DOHH2 (cell line): ENCODE measurements at regions not wholly inside any gene's neighbourhood (a gene's known extent, or its start where the extent isn't known, plus 50 kb on each side); places are given as distances from the start of the nearest gene placed in this dataset.

Experiments
- H3F3A ChIP-seq: fragments of 200-600 bp; sonication (generic), shearing (Covaris generic); 2 replicates; pipeline ENCODE4 v1.6.0; 2016; ENCODE audit warnings: antibody characterized with exemption, mild to moderate bottlenecking; ENCODE audit not compliant: control insufficient read depth, insufficient read depth
- H3K27ac ChIP-seq: fragments of 200-600 bp; sonication (generic); 2 replicates; pipeline ENCODE4 v1.5.1; 2014; ENCODE audit warnings: low read depth, mild to moderate bottlenecking, low read length, moderate library complexity
- H3K27me3 ChIP-seq: fragments of 200-600 bp; sonication (generic); 2 replicates; pipeline ENCODE4 v1.6.1; 2014; ENCODE audit warnings: mild to moderate bottlenecking, low read length, mixed read lengths; ENCODE audit not compliant: control insufficient read depth
- H3K36me3 ChIP-seq: fragments of 200-600 bp; sonication (generic); 2 replicates; pipeline ENCODE4 v1.6.1; 2014; ENCODE audit warnings: mild to moderate bottlenecking, low read length, moderate library complexity, mixed read lengths; ENCODE audit not compliant: control insufficient read depth
- H3K4me1 ChIP-seq: fragments of 200-600 bp; sonication (generic); 2 replicates; pipeline ENCODE4 v1.6.1; 2014; ENCODE audit warnings: mild to moderate bottlenecking, low read length, mixed read lengths; ENCODE audit not compliant: control insufficient read depth
- H3K4me2 ChIP-seq: fragments of 200-600 bp; sonication (generic); 2 replicates; pipeline ENCODE4 v1.6.0; 2014; ENCODE audit warnings: mild to moderate bottlenecking, low read length, moderate library complexity
- H3K4me3 ChIP-seq: fragments of 200-600 bp; sonication (generic); 2 replicates; pipeline ENCODE4 v1.5.1; 2014; ENCODE audit warnings: mild to moderate bottlenecking, low read length, mixed read lengths
- H3K79me2 ChIP-seq: fragments of 200-600 bp; sonication (generic); 2 replicates; pipeline ENCODE4 v1.6.1; 2014; ENCODE audit warnings: mild to moderate bottlenecking, low read length, mixed read lengths; ENCODE audit not compliant: control insufficient read depth
- H3K9me2 ChIP-seq: fragments of 200-600 bp; sonication (generic); replicated peaks from 2 replicates; pipeline ENCODE4 v1.6.1; 2014; ENCODE audit warnings: mild to moderate bottlenecking, low read length, mixed read lengths; ENCODE audit not compliant: control insufficient read depth
- H3K9me3 ChIP-seq: fragments of 200-600 bp; sonication (generic); 2 replicates; pipeline ENCODE4 v1.6.1; 2014; ENCODE audit warnings: antibody characterized with exemption, low read length, mixed read lengths; ENCODE audit not compliant: control insufficient read depth, insufficient read depth
- H4K20me1 ChIP-seq: fragments of 200-600 bp; sonication (generic); 2 replicates; pipeline ENCODE4 v1.6.0; 2014; ENCODE audit warnings: low read depth, mild to moderate bottlenecking, antibody characterized with exemption, low read length, moderate library complexity; ENCODE audit not compliant: control insufficient read depth, insufficient read depth
- EZH2phosphoT487 ChIP-seq: fragments of 200-600 bp; sonication (generic); IDR thresholded peaks from 2 replicates; pipeline ENCODE4 v1.6.1; 2017; ENCODE audit warnings: borderline replicate concordance, mild to moderate bottlenecking, antibody characterized with exemption, low read length, moderate library complexity, mixed read lengths
- TF ChIP-seq, protein P1 (sequence below): fragments of 200-600 bp; sonication (generic); IDR thresholded peaks from one replicate; pipeline ENCODE4 v1.5.1; 2014; ENCODE audit warnings: antibody characterized with exemption, mild to moderate bottlenecking, low read depth, low read length; ENCODE audit not compliant: poor library complexity, severe bottlenecking

- H3K4me2 ChIP-seq: no peak overlapping the region
- H4K20me1 ChIP-seq: no peaks in the 10 kb centered on the region; the same call in 1 of the 2 replicates
- H3K9me2 ChIP-seq: no peaks in the 10 kb centered on the region
- H3K27ac ChIP-seq: no peak overlapping the region
- peaks cover 15% of the 10 kb centered on the region for H3K4me1 ChIP-seq
- H3K27me3 ChIP-seq: peaks cover 66% of the 10 kb centered on the region
- no peaks in the 10 kb centered on the region for H3K79me2 ChIP-seq
- TF ChIP-seq, protein P1, sequence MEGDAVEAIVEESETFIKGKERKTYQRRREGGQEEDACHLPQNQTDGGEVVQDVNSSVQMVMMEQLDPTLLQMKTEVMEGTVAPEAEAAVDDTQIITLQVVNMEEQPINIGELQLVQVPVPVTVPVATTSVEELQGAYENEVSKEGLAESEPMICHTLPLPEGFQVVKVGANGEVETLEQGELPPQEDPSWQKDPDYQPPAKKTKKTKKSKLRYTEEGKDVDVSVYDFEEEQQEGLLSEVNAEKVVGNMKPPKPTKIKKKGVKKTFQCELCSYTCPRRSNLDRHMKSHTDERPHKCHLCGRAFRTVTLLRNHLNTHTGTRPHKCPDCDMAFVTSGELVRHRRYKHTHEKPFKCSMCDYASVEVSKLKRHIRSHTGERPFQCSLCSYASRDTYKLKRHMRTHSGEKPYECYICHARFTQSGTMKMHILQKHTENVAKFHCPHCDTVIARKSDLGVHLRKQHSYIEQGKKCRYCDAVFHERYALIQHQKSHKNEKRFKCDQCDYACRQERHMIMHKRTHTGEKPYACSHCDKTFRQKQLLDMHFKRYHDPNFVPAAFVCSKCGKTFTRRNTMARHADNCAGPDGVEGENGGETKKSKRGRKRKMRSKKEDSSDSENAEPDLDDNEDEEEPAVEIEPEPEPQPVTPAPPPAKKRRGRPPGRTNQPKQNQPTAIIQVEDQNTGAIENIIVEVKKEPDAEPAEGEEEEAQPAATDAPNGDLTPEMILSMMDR: no peak
- no peak for TF ChIP-seq EZH2phosphoT487
- peaks cover 7% of the 10 kb centered on the region for H3F3A ChIP-seq
- H3K36me3 ChIP-seq: 0 out of 2 replicates have a peak, but pooled peaks cover 4% of the 10 kb centered on the region
- no peak overlapping the region for H3K4me3 ChIP-seq
- peaks cover 21% of the 10 kb centered on the region for H3K9me3 ChIP-seq
These were observed 183.5 kb upstream of the INHBA start for GRCh38 chr7:41886262-41886900.

DNA sequence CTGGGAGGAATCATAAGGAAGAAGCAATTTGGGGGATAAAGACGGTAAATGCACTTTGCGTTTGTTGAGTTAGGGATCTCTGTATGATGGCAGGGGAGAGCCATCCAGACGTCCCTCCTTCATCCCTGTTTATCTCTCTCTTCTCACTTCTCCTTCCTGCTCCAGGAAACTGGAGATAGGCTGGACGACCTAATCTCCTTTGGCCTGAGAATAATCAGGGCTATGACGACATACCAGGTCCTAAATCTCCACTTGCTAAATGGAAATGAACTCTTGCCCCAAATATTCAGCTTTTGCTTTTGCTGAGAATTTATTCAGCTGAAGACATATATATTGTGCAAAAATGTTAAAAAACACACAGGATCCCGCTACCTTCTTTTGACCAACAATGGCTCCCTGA lies 182.9 kb upstream of the INHBA start:
- H3K27me3 ChIP-seq: peaks cover 66% of the 10 kb centered on the region
- H3K9me2 ChIP-seq: no peaks in the 10 kb centered on the region
- H4K20me1 ChIP-seq: no peaks in the 10 kb centered on the region; the same call in 1 of the 2 replicates
- no peak overlapping the region for H3K4me2 ChIP-seq
- H3K9me3 ChIP-seq: peaks cover 27% of the 10 kb centered on the region
- TF ChIP-seq, protein P1: no peak
- TF ChIP-seq EZH2phosphoT487: no peak
- peaks cover 12% of the 10 kb centered on the region for H3F3A ChIP-seq
- H3K4me1 ChIP-seq: peaks cover 22% of the 10 kb centered on the region
- no peaks in the 10 kb centered on the region for H3K79me2 ChIP-seq
- 0 out of 2 replicates have a peak, but pooled peaks cover 4% of the 10 kb centered on the region for H3K36me3 ChIP-seq
- no peak overlapping the region for H3K27ac ChIP-seq
- no peak overlapping the region for H3K4me3 ChIP-seq

DNA sequence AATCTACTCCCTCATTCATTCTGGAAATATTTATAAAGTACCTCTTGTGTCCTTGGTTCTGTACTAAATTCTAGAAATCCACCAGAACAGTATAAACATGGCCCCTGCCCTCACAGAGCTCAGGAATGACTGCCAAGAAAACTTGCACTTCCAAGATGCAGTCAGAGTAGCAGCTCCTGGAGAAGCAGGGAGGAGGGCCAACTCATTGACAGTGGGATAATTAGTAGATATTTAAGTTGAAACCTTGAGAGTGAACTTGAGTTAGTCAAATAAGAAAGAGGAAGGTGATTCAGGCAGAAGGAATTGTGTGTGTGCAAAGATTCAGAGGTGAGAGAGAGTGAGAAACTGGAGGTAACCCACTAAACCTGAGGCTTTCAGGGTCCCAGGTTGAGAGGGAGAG lies 182.2 kb upstream of the INHBA start:
- peaks cover 12% of the 10 kb centered on the region for H3F3A ChIP-seq
- no peaks in the 10 kb centered on the region for H3K9me2 ChIP-seq
- no peaks in the 10 kb centered on the region for H3K79me2 ChIP-seq
- H3K9me3 ChIP-seq: peaks cover 34% of the 10 kb centered on the region
- peaks cover 69% of the 10 kb centered on the region for H3K27me3 ChIP-seq
- no peaks in the 10 kb centered on the region; the same call in 1 of the 2 replicates for H4K20me1 ChIP-seq
- no peak overlapping the region for H3K4me3 ChIP-seq
- no peak overlapping the region for H3K4me2 ChIP-seq
- no peak overlapping the region for H3K27ac ChIP-seq
- H3K36me3 ChIP-seq: 0 out of 2 replicates have a peak, but pooled peaks cover 4% of the 10 kb centered on the region
- H3K4me1 ChIP-seq: peaks cover 25% of the 10 kb centered on the region
- TF ChIP-seq, protein P1: no peak
- no peak for TF ChIP-seq EZH2phosphoT487
